A673 (cell line): ENCODE measurements at regions not wholly inside any gene's neighbourhood (a gene's known extent, or its start where the extent isn't known, plus 50 kb on each side); places are given as distances from the start of the nearest gene placed in this dataset.

ENCODE experiments used
- CTCF ChIP-seq: fragments of 300-800, 200-600 bp; sonication (generic); conservative IDR thresholded peaks from 2 replicates; pipeline ENCODE4 v1.5.1; 2017; ENCODE audit warnings: low read depth, mild to moderate bottlenecking, antibody characterized with exemption, low read length, moderate library complexity, mixed read lengths
- EZH2 ChIP-seq: fragments of 200-600 bp; sonication (generic); IDR thresholded peaks from 2 replicates; pipeline ENCODE4 v1.6.1; 2017; ENCODE audit warnings: borderline replicate concordance, low read depth, mild to moderate bottlenecking, mixed read lengths, antibody characterized with exemption, low read length; ENCODE audit not compliant: poor library complexity, severe bottlenecking

GRCh38 chr15:69662645-69663000, 210.0 kb downstream of the RPLP1 start:
- TF ChIP-seq CTCF (no peak), EZH2 (no peak)
